Effector memory CD8-positive, alpha-beta T cell (primary cell): ENCODE measurements at regions not wholly inside any gene's neighbourhood (a gene's known extent, or its start where the extent isn't known, plus 50 kb on each side); places are given as distances from the start of the nearest gene placed in this dataset.

Experiments used
- ATAC-seq: fragments of 150-1000 bp; cut with Tn5 transposase; replicated peaks from 2 replicates; pipeline ENCODE4 v1.10.0; 2021; ENCODE audit warnings: mild to moderate bottlenecking, moderate library complexity
- DNase-seq, 3 experiments: peaks; one replicate each; pipeline ENCODE4 v3.0.0; 2021
- H3K27ac Mint-ChIP-seq, 2 donors: one replicate each; pipeline ENCODE4 v1.8.0; 2022; ENCODE audit warnings: mild to moderate bottlenecking in 2 of 2, mixed read lengths in 2 of 2, moderate library complexity in 2 of 2
- H3K27me3 Mint-ChIP-seq, 2 donors: one replicate each; pipeline ENCODE4 v1.8.0; 2022; ENCODE audit warnings: mixed read lengths in 2 of 2
- H3K36me3 Mint-ChIP-seq: one replicate; pipeline ENCODE4 v1.8.0; 2022; ENCODE audit warnings: mild to moderate bottlenecking, moderate library complexity, mixed read lengths; ENCODE audit not compliant: insufficient read depth
- H3K4me1 Mint-ChIP-seq, 2 donors: one replicate each; pipeline ENCODE4 v1.8.0; 2022; ENCODE audit warnings: low read depth in 2 of 2, mixed read lengths in 2 of 2
- H3K4me3 Mint-ChIP-seq, 2 donors: one replicate each; pipeline ENCODE4 v1.8.0; 2022; ENCODE audit warnings: mild to moderate bottlenecking in 2 of 2, mixed read lengths in 2 of 2, moderate library complexity in 2 of 2
- H3K9me3 Mint-ChIP-seq, 2 donors: one replicate each; pipeline ENCODE4 v1.8.0; 2022; ENCODE audit warnings: mixed read lengths in 2 of 2

- no peak for DNase-seq
- H3K4me3 Mint-ChIP-seq: no peak overlapping the region
Observed at GRCh38 chr11:87961606-87962005, 213.6 kb downstream of the RAB38 start.

GRCh38 chr11:87957961-87958360 is 217.3 kb downstream of the RAB38 start:
- peaks cover 5 to 14% of the 10 kb centered on the region in 2 donors for H3K27me3 Mint-ChIP-seq
- no peak for ATAC-seq
- H3K4me3 Mint-ChIP-seq: no peak overlapping the region
- no peak overlapping the region for H3K27ac Mint-ChIP-seq
- H3K9me3 Mint-ChIP-seq: no peaks in the 10 kb centered on the region
- no peak for DNase-seq
- H3K4me1 Mint-ChIP-seq: peaks cover 0 to 2% of the 10 kb centered on the region in 2 donors
- H3K36me3 Mint-ChIP-seq: no peaks in the 10 kb centered on the region

More at GRCh38 chr11:87961606-87962005, 213.6 kb downstream of the RAB38 start:
- Mint-ChIP-seq H3K27me3 (peaks cover 13% of the 10 kb centered on the region in 2 donors), H3K36me3 (no peaks in the 10 kb centered on the region), H3K9me3 (no peaks in the 10 kb centered on the region), H3K4me1 (no peaks in the 10 kb centered on the region), H3K27ac (no peak overlapping the region)
- no peak for ATAC-seq

GRCh38 chr11:87954476-87954875 is 220.8 kb downstream of the RAB38 start:
- no peak overlapping the region for H3K27ac Mint-ChIP-seq
- DNase-seq: no peak
- no peak for ATAC-seq
- peaks cover 0 to 1% of the 10 kb centered on the region in 2 donors for H3K9me3 Mint-ChIP-seq
- H3K4me1 Mint-ChIP-seq: peaks cover 0 to 2% of the 10 kb centered on the region in 2 donors
- H3K27me3 Mint-ChIP-seq: peaks cover 8 to 11% of the 10 kb centered on the region in 2 donors
- H3K4me3 Mint-ChIP-seq: no peak overlapping the region
- no peaks in the 10 kb centered on the region for H3K36me3 Mint-ChIP-seq

- Mint-ChIP-seq H3K9me3 (no peaks in the 10 kb centered on the region), H3K27ac (no peak overlapping the region)
Observed at GRCh38 chr11:87942786-87943185, 232.5 kb downstream of the RAB38 start.

GRCh38 chr11:87934182-87934581 is 241.1 kb downstream of the RAB38 start:
- Mint-ChIP-seq H3K4me1 (no peaks in the 10 kb centered on the region), H3K36me3 (no peaks in the 10 kb centered on the region), H3K9me3 (no peaks in the 10 kb centered on the region), H3K27ac (no peak overlapping the region), H3K27me3 (no peaks in the 10 kb centered on the region), H3K4me3 (no peak overlapping the region)
- ATAC-seq (no peak), DNase-seq (no peak)

More at GRCh38 chr11:87942786-87943185, 232.5 kb downstream of the RAB38 start:
- DNase-seq (no peak), ATAC-seq (no peak)
- Mint-ChIP-seq H3K27me3 (no peaks in the 10 kb centered on the region), H3K4me3 (no peak overlapping the region), H3K36me3 (no peaks in the 10 kb centered on the region), H3K4me1 (no peaks in the 10 kb centered on the region)

GRCh38 chr11:87926250-87926970 is 248.8 kb downstream of the RAB38 start:
- no peak overlapping the region for H3K27ac Mint-ChIP-seq

GRCh38 chr11:87924125-87924524 is 251.1 kb downstream of the RAB38 start:
- DNase-seq: no peak
- Mint-ChIP-seq H3K27ac (no peak overlapping the region), H3K36me3 (no peaks in the 10 kb centered on the region), H3K27me3 (no peaks in the 10 kb centered on the region), H3K4me1 (no peaks in the 10 kb centered on the region), H3K9me3 (no peaks in the 10 kb centered on the region), H3K4me3 (no peak overlapping the region)
- no peak for ATAC-seq

More at GRCh38 chr11:87926250-87926970, 248.8 kb downstream of the RAB38 start:
- H3K9me3 Mint-ChIP-seq: no peaks in the 10 kb centered on the region
- DNase-seq (no peak), ATAC-seq (no peak)
- no peaks in the 10 kb centered on the region for H3K4me1 Mint-ChIP-seq
- no peaks in the 10 kb centered on the region for H3K36me3 Mint-ChIP-seq
- H3K27me3 Mint-ChIP-seq: no peaks in the 10 kb centered on the region
- H3K4me3 Mint-ChIP-seq: no peak overlapping the region

- ATAC-seq: no peak
- Mint-ChIP-seq H3K27me3 (no peaks in the 10 kb centered on the region), H3K9me3 (peaks cover 0 to 1% of the 10 kb centered on the region in 2 donors), H3K4me1 (no peaks in the 10 kb centered on the region), H3K4me3 (no peak overlapping the region), H3K27ac (no peak overlapping the region), H3K36me3 (no peaks in the 10 kb centered on the region)
- no peak for DNase-seq
Observed at GRCh38 chr11:87917111-87917510, 258.1 kb downstream of the RAB38 start.

GRCh38 chr11:87909178-87909577 is 266.1 kb downstream of the RAB38 start:
- Mint-ChIP-seq H3K27ac (no peak overlapping the region), H3K9me3 (no peaks in the 10 kb centered on the region), H3K36me3 (no peaks in the 10 kb centered on the region), H3K27me3 (no peaks in the 10 kb centered on the region), H3K4me1 (no peaks in the 10 kb centered on the region), H3K4me3 (no peak overlapping the region)
- DNase-seq: no peak
- no peak for ATAC-seq

GRCh38 chr11:87908086-87908485 is 267.2 kb downstream of the RAB38 start:
- H3K27ac Mint-ChIP-seq: no peak overlapping the region
- H3K9me3 Mint-ChIP-seq: no peaks in the 10 kb centered on the region
- ATAC-seq (no peak), DNase-seq (no peak)
- H3K27me3 Mint-ChIP-seq: no peaks in the 10 kb centered on the region
- no peak overlapping the region for H3K4me3 Mint-ChIP-seq
- H3K36me3 Mint-ChIP-seq: no peaks in the 10 kb centered on the region
- no peaks in the 10 kb centered on the region for H3K4me1 Mint-ChIP-seq

GRCh38 chr11:87903345-87903744 is 271.9 kb downstream of the RAB38 start:
- DNase-seq: no peak
- Mint-ChIP-seq H3K27me3 (peaks cover 0 to under 1% of the 10 kb centered on the region in 2 donors), H3K9me3 (no peaks in the 10 kb centered on the region), H3K4me3 (no peak overlapping the region), H3K4me1 (no peaks in the 10 kb centered on the region), H3K36me3 (no peaks in the 10 kb centered on the region), H3K27ac (no peak overlapping the region)
- no peak for ATAC-seq

- H3K4me3 Mint-ChIP-seq: no peak overlapping the region
- DNase-seq (no peak), ATAC-seq (no peak)
- no peaks in the 10 kb centered on the region for H3K36me3 Mint-ChIP-seq
- H3K4me1 Mint-ChIP-seq: no peaks in the 10 kb centered on the region
- H3K9me3 Mint-ChIP-seq: no peaks in the 10 kb centered on the region
- no peak overlapping the region for H3K27ac Mint-ChIP-seq
- peaks cover 0 to 5% of the 10 kb centered on the region in 2 donors for H3K27me3 Mint-ChIP-seq
Observed at GRCh38 chr11:87901341-87901740, 273.9 kb downstream of the RAB38 start.

- no peak overlapping the region for H3K27ac Mint-ChIP-seq
- H3K4me3 Mint-ChIP-seq: no peak overlapping the region
- H3K27me3 Mint-ChIP-seq: peaks cover 0 to 5% of the 10 kb centered on the region in 2 donors
- no peaks in the 10 kb centered on the region for H3K36me3 Mint-ChIP-seq
- ATAC-seq (no peak), DNase-seq (no peak)
- H3K4me1 Mint-ChIP-seq: no peaks in the 10 kb centered on the region
- no peaks in the 10 kb centered on the region for H3K9me3 Mint-ChIP-seq
Observed at GRCh38 chr11:87897921-87898320, 277.3 kb downstream of the RAB38 start.

- DNase-seq (no peak), ATAC-seq (no peak)
- Mint-ChIP-seq H3K27me3 (peaks cover 0 to 5% of the 10 kb centered on the region in 2 donors), H3K4me3 (no peak overlapping the region), H3K36me3 (no peaks in the 10 kb centered on the region), H3K4me1 (no peaks in the 10 kb centered on the region), H3K27ac (no peak overlapping the region), H3K9me3 (no peaks in the 10 kb centered on the region)
Observed at GRCh38 chr11:87897071-87897470, 278.2 kb downstream of the RAB38 start.
